ENCODE measurements at regions not wholly inside any gene's neighbourhood (a gene's known extent, or its start where the extent isn't known, plus 50 kb on each side); places are given as distances from the start of the nearest gene placed in this dataset.

GRCh38 chr13:74681891-74682290 is 547.7 kb upstream of the KLF12 start:
- POLR2A ChIA-PET, result no interaction called here
- no peak for TF ChIP-seq CTCF (IDR thresholded peaks at IDR 0.05; ENCODE audit: control extremely low read depth, extremely low read depth, low read depth, missing control alignments)
- no peak for DNase-seq (ENCODE audit: extremely low spot score)
- CTCF ChIA-PET, result no interaction called here

- DNase-seq (ENCODE audit: extremely low spot score), result no peak
- ChIA-PET POLR2A (no interaction called here), CTCF (interaction anchor here (1.1 to 1.9 kb wide), 6 partner anchors 8 to 541 kb away, joined by 3 to 4 read pairs (median 3); no protein-coding TSS in a partner anchor)
- no peak for TF ChIP-seq CTCF (IDR thresholded peaks at IDR 0.05; ENCODE audit: control extremely low read depth, extremely low read depth, low read depth, missing control alignments)
These were observed 544.2 kb upstream of the KLF12 start for GRCh38 chr13:74678308-74678965.

GRCh38 chr13:74675972-74676371 is 541.8 kb upstream of the KLF12 start:
- POLR2A ChIA-PET, result no interaction called here
- no peak for TF ChIP-seq CTCF (IDR thresholded peaks at IDR 0.05; ENCODE audit: control extremely low read depth, extremely low read depth, low read depth, missing control alignments)
- CTCF ChIA-PET, result no interaction called here
- DNase-seq (ENCODE audit: extremely low spot score), result no peak

- TF ChIP-seq CTCF (IDR thresholded peaks at IDR 0.05; ENCODE audit: control extremely low read depth, extremely low read depth, low read depth, missing control alignments), result no peak
- ChIA-PET POLR2A (no interaction called here), CTCF (no interaction called here)
- no peak for DNase-seq (ENCODE audit: extremely low spot score)
These were observed 541.0 kb upstream of the KLF12 start for GRCh38 chr13:74675182-74675581.

- DNase-seq (ENCODE audit: extremely low spot score), result no peak
- POLR2A ChIA-PET, result no interaction called here
- CTCF ChIA-PET, result no interaction called here
- TF ChIP-seq CTCF (IDR thresholded peaks at IDR 0.05; ENCODE audit: control extremely low read depth, extremely low read depth, low read depth, missing control alignments), result no peak
These were observed 540.5 kb upstream of the KLF12 start for GRCh38 chr13:74674720-74675119.

- ChIA-PET CTCF (no interaction called here), POLR2A (no interaction called here)
- no peak for TF ChIP-seq CTCF (IDR thresholded peaks at IDR 0.05; ENCODE audit: control extremely low read depth, extremely low read depth, low read depth, missing control alignments)
- DNase-seq (ENCODE audit: extremely low spot score), result no peak
These were observed 534.9 kb upstream of the KLF12 start for GRCh38 chr13:74669149-74669548.

Data from GM10248 (cell line).